Pancreas (tissue), 10 donors: ENCODE measurements at regions not wholly inside any gene's neighbourhood (a gene's known extent, or its start where the extent isn't known, plus 50 kb on each side); places are given as distances from the start of the nearest gene placed in this dataset.
"Not testable (repeated sequence)": the region's sequence is repeated elsewhere in the genome, so short reads cannot be mapped to it uniquely, and the experiment has no call there.

Experiments
- ATAC-seq, 4 donors: fragments of 200-7000 bp; cut with Tn5 transposase; one replicate each; pipeline versions ENCODE4 v1.8.0 to v1.9.1; 2020; ENCODE audit warnings: mild to moderate bottlenecking in 4 of 4, moderate library complexity in 4 of 4
- DNase-seq, 6 donors: peaks; one replicate each; pipeline ENCODE4 v3.0.0-alpha.2; 2020
- FAIRE-seq: peaks from 2 replicates; lab custom pipeline; 2012; peaks lifted over from hg19 to GRCh38; lab: Jason Lieb, UNC
- H3K27ac ChIP-seq, 4 donors: fragments of 200-600 bp; sonication (generic); 1 replicate in 3 of 4; 2 replicates in 1 of 4; pipeline versions ENCODE4 v1.5.0 to v1.8.0; 2020
- H3K27me3 ChIP-seq, 4 donors: fragments of 200-600 bp; one replicate each; pipeline ENCODE4 v1.8.0; 2021
- H3K36me3 ChIP-seq, 3 donors: fragments of 200-600 bp; sonication (generic) in 1 of 3; one replicate each; pipeline versions ENCODE4 v1.5.0 to v1.8.0; 2020 to 2021
- H3K4me1 ChIP-seq, 3 donors: fragments of 200-600 bp; one replicate each; pipeline ENCODE4 v1.8.0; 2021
- H3K4me3 ChIP-seq, 4 donors: fragments of 200-600 bp; sonication (generic) in 2 of 4; one replicate each; pipeline versions ENCODE4 v1.5.0 to v1.8.0; 2020 to 2021
- H3K9me3 ChIP-seq, 4 donors: fragments of 200-600 bp; one replicate each; pipeline ENCODE4 v1.8.0; 2021
- WGBS, 2 donors: extraction: QIAGEN DNeasy Blood & Tissue Kit; methylation state at CpG; one replicate each; pipeline ENCODE4 v1.1.7; 2013; 5-methylcytosine and 5-hydroxymethylcytosine counted together
- intact Hi-C, 3 donors: fragments of 100-400 bp; cut with DNase I; formaldehyde crosslinking; loops; one replicate each; pipeline versions ENCODE4 v1.11.1 to v1.14.2; 2022
- TF ChIP-seq, protein P1 (sequence below), 4 donors: fragments of 200-600 bp; sonication (generic) in 3 of 4; IDR thresholded peaks; one replicate each; pipeline versions ENCODE4 v1.5.0 to v1.8.0; 2021; ENCODE audit warnings: antibody characterized with exemption in 4 of 4
- donor health status: healthy with polysubstance abuse.
- donor health status: DM: no; HTN: no; CAD: no; lungs with moderate emphysema.
- donor health status: DM: no; HTN: no; CAD: no.
- donor health status: control.
- donor health status: control.
- donor health status: Bipolar disorder and iron deficiency.
- donor health status: DM: yes; HTN: yes; CAD: no.
- donor health status: DM: no; HTN: no; CAD: no.
- donor health status: DM: no; HTN: no; CAD: no.
- donor health status: DM: yes; HTN: yes; CAD: no.

DNA sequence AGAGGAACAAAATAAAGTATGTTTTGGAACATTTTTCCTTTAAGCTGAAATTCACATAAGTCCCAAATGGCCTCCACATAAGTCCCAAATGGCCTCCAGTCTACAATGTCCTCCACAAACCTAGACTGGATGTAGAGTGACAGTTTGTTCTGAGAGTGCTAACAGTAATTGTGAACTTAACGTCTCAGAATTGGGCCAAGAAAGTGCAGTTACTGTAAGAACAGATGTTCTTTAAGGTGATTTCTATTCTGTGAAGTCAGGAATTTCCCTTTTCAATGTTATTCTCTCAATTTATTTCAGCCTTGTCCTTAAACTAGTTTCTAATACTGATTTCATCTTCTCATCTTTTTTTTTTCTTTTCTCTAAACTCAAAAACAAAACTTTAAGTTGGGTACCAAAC, 188.7 kb upstream of the SEMA3E start:
- no peaks in the 10 kb centered on the region for H3K36me3 ChIP-seq
- DNase-seq, result no peak
- intact Hi-C loops, result no loop called here
- H3K4me3 ChIP-seq, result no peak overlapping the region
- H3K27ac ChIP-seq, result no peak overlapping the region
- H3K27me3 ChIP-seq, result no peaks in the 10 kb centered on the region
- H3K9me3 ChIP-seq, result no peaks in the 10 kb centered on the region
- TF ChIP-seq, protein P1, sequence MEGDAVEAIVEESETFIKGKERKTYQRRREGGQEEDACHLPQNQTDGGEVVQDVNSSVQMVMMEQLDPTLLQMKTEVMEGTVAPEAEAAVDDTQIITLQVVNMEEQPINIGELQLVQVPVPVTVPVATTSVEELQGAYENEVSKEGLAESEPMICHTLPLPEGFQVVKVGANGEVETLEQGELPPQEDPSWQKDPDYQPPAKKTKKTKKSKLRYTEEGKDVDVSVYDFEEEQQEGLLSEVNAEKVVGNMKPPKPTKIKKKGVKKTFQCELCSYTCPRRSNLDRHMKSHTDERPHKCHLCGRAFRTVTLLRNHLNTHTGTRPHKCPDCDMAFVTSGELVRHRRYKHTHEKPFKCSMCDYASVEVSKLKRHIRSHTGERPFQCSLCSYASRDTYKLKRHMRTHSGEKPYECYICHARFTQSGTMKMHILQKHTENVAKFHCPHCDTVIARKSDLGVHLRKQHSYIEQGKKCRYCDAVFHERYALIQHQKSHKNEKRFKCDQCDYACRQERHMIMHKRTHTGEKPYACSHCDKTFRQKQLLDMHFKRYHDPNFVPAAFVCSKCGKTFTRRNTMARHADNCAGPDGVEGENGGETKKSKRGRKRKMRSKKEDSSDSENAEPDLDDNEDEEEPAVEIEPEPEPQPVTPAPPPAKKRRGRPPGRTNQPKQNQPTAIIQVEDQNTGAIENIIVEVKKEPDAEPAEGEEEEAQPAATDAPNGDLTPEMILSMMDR (IDR thresholded peaks at IDR 0.05), result no peak
- ATAC-seq, result no peak
- no peaks in the 10 kb centered on the region for H3K4me1 ChIP-seq
- 47 to 58% methylated on average over 1 of the region's 1 CpG for WGBS, 2 donors
- no peak for FAIRE-seq

DNA sequence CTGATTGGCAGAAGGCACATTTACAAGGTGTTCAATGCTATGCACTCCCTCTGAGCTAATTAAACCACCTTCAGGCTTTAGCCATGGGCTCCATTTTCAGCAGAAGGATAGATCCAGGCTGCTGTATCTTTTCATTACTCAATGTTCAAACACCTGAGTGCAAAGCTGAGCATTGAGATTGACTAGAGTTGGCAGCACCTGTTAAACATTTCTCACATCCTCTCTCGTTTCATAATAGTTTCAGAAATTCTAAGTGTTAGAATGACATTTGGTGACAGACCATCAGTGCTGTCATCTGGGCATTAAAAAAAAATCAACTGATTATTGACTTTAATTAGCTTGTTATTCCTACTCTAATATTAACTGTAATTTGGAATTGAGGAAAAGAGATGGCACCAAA, 187.1 kb upstream of the SEMA3E start:
- FAIRE-seq, result no peak
- no peaks in the 10 kb centered on the region for H3K36me3 ChIP-seq
- H3K27ac ChIP-seq, result no peak overlapping the region
- no peak for DNase-seq
- WGBS, 2 donors, result 25 to 33% methylated on average over 1 of the region's 1 CpG
- no peaks in the 10 kb centered on the region for H3K9me3 ChIP-seq
- H3K4me3 ChIP-seq, result no peak overlapping the region
- TF ChIP-seq, protein P1 (IDR thresholded peaks at IDR 0.05), result no peak
- ATAC-seq, result no peak
- H3K27me3 ChIP-seq, result no peaks in the 10 kb centered on the region
- intact Hi-C loops, result no loop called here
- no peaks in the 10 kb centered on the region for H3K4me1 ChIP-seq

DNA sequence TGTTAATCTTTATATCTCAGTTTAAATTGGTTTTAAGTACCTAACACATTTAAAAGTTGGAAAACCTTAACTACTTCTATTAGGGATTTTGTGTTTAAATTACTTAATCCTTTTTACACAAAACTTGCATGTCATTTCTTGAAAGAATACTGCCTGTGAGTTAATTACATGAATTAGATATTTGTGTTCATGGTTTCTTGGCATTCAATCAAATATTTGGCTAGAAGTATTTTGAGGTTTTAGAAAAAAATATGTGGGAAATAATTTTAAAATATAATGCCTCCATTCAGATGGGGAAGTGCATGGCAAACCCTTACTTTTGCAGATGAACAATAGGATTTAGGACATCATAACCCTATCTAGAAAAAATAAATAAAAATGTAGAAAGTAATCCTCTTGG, 186.5 kb upstream of the SEMA3E start:
- ATAC-seq (no peak), FAIRE-seq (no peak), DNase-seq (no peak)
- Histone ChIP-seq H3K27me3 (no peaks in the 10 kb centered on the region), H3K27ac (no peak overlapping the region), H3K4me3 (no peak overlapping the region), H3K4me1 (no peaks in the 10 kb centered on the region), H3K36me3 (no peaks in the 10 kb centered on the region), H3K9me3 (no peaks in the 10 kb centered on the region)
- intact Hi-C loops, result no loop called here
- TF ChIP-seq, protein P1 (IDR thresholded peaks at IDR 0.05), result no peak

DNA sequence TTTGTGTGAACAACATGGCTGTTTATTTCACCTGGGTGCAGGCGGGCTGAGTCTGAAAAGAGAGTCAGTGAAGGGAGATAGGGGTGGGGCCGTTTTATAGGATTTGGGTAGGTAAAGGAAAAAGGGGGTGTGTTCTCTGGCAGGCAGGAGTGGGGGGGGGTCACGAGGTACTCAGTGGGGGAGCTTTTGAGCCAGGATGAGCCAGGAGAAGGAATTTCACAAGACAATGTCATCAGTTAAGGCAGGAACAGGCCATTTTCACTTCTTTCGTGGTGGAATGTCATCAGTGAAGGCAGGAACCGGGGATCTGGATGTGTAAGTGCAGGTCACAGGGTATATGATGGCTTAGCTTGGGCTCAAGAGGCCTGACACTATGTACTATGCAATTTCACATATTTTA, 184.8 kb upstream of the SEMA3E start:
- H3K36me3 ChIP-seq, H3K4me3 ChIP-seq, ATAC-seq, FAIRE-seq, H3K27me3 ChIP-seq, DNase-seq, H3K9me3 ChIP-seq, H3K4me1 ChIP-seq, H3K27ac ChIP-seq, intact Hi-C loops: not testable (repeated sequence)
- WGBS, 2 donors, result 51 to 55% methylated on average over 5 of the region's 5 CpGs

DNA sequence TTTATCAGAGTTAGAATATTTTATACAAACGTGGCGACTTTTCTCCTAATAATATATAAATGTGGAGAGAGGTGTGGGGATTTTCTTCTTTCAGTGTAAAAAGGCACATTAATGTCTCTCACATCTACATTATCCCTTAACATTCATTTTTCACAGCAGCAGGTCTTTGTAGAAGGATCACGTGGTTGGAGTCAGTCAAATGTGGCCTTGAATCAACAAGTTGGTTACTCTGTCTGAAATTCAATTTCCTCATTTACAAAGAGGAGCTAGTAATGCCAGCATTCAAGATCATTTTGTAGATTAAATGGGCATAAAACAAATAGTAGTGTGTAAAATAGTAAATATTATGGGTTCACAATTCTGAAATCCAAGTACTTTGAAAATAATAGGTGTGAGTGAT, 183.1 kb upstream of the SEMA3E start:
- Histone ChIP-seq H3K9me3 (no peaks in the 10 kb centered on the region), H3K4me3 (no peak overlapping the region), H3K27me3 (no peaks in the 10 kb centered on the region), H3K4me1 (no peaks in the 10 kb centered on the region), H3K27ac (no peak overlapping the region), H3K36me3 (no peaks in the 10 kb centered on the region)
- no peak for ATAC-seq
- no peak for FAIRE-seq
- 38 to 49% methylated on average over 3 of the region's 3 CpGs for WGBS, 2 donors
- intact Hi-C loops, result no loop called here
- DNase-seq, result no peak
- TF ChIP-seq, protein P1 (IDR thresholded peaks at IDR 0.05), result no peak

DNA sequence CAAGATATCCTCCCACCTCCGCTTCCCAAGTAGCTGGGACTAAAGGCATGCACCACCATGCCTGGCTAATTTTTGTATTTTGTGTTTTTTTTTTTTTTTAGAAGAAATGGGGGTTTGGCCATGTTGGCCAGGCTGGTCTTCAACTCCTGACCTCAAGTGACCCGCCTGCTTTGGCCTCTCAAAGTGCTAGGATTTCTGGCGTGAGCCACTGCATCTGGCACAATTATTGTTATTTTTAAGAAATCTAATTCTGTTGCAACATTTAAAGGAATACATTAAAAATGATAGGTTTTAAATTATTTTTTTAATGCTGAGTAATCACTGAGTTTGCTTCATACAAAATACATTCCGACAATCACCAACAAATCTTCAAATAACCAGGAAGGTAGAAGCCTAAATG, 178.1 kb upstream of the SEMA3E start:
- WGBS, 2 donors, result 65 to 67% methylated on average over 4 of the region's 4 CpGs
- ATAC-seq, result no peak

More for the DNA sequence above, 178.1 kb upstream of the SEMA3E start:
- H3K27ac ChIP-seq, result no peak overlapping the region
- DNase-seq (no peak), FAIRE-seq (no peak)
- no peaks in the 10 kb centered on the region for H3K4me1 ChIP-seq
- no peaks in the 10 kb centered on the region for H3K27me3 ChIP-seq
- peaks cover 0 to 2% (median 0%) of the 10 kb centered on the region in 4 donors for H3K9me3 ChIP-seq
- no peak overlapping the region for H3K4me3 ChIP-seq
- TF ChIP-seq, protein P1 (IDR thresholded peaks at IDR 0.05), result no peak
- H3K36me3 ChIP-seq, result no peaks in the 10 kb centered on the region
- intact Hi-C loops, result no loop called here
